Hepatocyte (in vitro differentiated cells): ENCODE measurements at regions not wholly inside any gene's neighbourhood (a gene's known extent, or its start where the extent isn't known, plus 50 kb on each side); places are given as distances from the start of the nearest gene placed in this dataset.

Experiments
- CTCF ChIP-seq: fragments of 200-600 bp; sonication (generic); IDR thresholded peaks from 2 replicates; pipeline ENCODE4 v1.5.1; 2016; ENCODE audit warnings: antibody characterized with exemption, mild to moderate bottlenecking; ENCODE audit not compliant: poor library complexity
- EZH2 ChIP-seq: fragments of 200-600 bp; sonication (generic); IDR thresholded peaks from 2 replicates; pipeline ENCODE4 v1.6.1; 2016; ENCODE audit warnings: antibody characterized with exemption, mild to moderate bottlenecking, borderline replicate concordance

GRCh38 chr1:199856216-199856780, 171.2 kb upstream of the NR5A2 start:
- TF ChIP-seq CTCF, result no peak
- TF ChIP-seq EZH2, result no peak
